A549 (cell line): ENCODE measurements at regions not wholly inside any gene's neighbourhood (a gene's known extent, or its start where the extent isn't known, plus 50 kb on each side); places are given as distances from the start of the nearest gene placed in this dataset.

ENCODE experiments used
- CEBPB ChIP-seq, 2 experiments: fragments of >200 bp in 1 of 2; sonication (Bioruptor Twin) in 1 of 2; formaldehyde crosslinking in 1 of 2; IDR thresholded peaks; 2 replicates each; pipeline ENCODE4 v1.6.1; 2012 to 2016
- PHF8 ChIP-seq: fragments of 200-600 bp; sonication (generic); IDR thresholded peaks from 2 replicates; pipeline ENCODE4 v1.6.1; 2016; ENCODE audit warnings: low read depth, mild to moderate bottlenecking, antibody characterized with exemption, moderate library complexity, borderline replicate concordance

- TF ChIP-seq CEBPB (IDR thresholded peaks at IDR 0.05): no peak
- TF ChIP-seq PHF8: no peak
Measured at GRCh38 chr16:35750701-35751104, 2291.3 kb downstream of the TP53TG3F start.
